IMR-90 (cell line): ENCODE measurements at regions not wholly inside any gene's neighbourhood (a gene's known extent, or its start where the extent isn't known, plus 50 kb on each side); places are given as distances from the start of the nearest gene placed in this dataset.

Experiments
- ATAC-seq: fragments of 200-7000 bp; cut with Tn5 transposase; 2 replicates; pipeline ENCODE4 v1.9.1; 2020; ENCODE audit warnings: low read depth, mild to moderate bottlenecking, moderate library complexity
- BruUV-seq: library from RNA; stranded (reverse); fragments of 400-500 nt; replicated peaks from 2 replicates; lab custom pipeline; 2021; lab: Mats Ljungman, UMichigan
- CTCF ChIA-PET: fragments of 300-600 bp; formaldehyde crosslinking; extraction: SDS; loops from one replicate; lab custom pipeline; 2021; ENCODE audit warnings: antibody characterized with exemption; lab: Yijun Ruan, JAX
- POLR2A ChIA-PET: fragments of 300-600 bp; sonication (Branson Sonifier 250); formaldehyde crosslinking; loops from one replicate; lab custom pipeline; 2022; ENCODE audit warnings: antibody characterized with exemption; ENCODE audit not compliant: unreplicated experiment; lab: Charles Lee
- DNase-seq: peaks from one replicate; pipeline ENCODE4 v3.0.0; 2013
- H2AFZ ChIP-seq: replicated peaks from 2 replicates; pipeline ENCODE3; 2013; ENCODE audit warnings: low read length, mild to moderate bottlenecking; ENCODE audit not compliant: poor library complexity
- H2AK5ac ChIP-seq: 2 replicates; pipeline ENCODE4 v1.6.1; 2013; ENCODE audit warnings: low read depth, low read length, inconsistent platforms
- H2AK9ac ChIP-seq: replicated peaks from 2 replicates; pipeline ENCODE3; 2013; ENCODE audit warnings: mild to moderate bottlenecking, low read depth, low read length, moderate library complexity; ENCODE audit not compliant: poor library complexity
- H2BK120ac ChIP-seq: 2 replicates; pipeline ENCODE4 v1.6.1; 2013; ENCODE audit warnings: low read depth, low read length, inconsistent platforms
- H2BK15ac ChIP-seq: 3 replicates; pipeline ENCODE4 v1.6.1; 2013; ENCODE audit warnings: low read depth, low read length, inconsistent platforms
- H2BK20ac ChIP-seq: 2 replicates; pipeline ENCODE4 v1.6.1; 2013; ENCODE audit warnings: low read depth, mild to moderate bottlenecking, inconsistent platforms, low read length, moderate library complexity
- H2BK5ac ChIP-seq: 2 replicates; pipeline ENCODE4 v1.6.1; 2013; ENCODE audit warnings: mild to moderate bottlenecking, low read depth, low read length, inconsistent platforms; ENCODE audit not compliant: poor library complexity, severe bottlenecking
- H3K14ac ChIP-seq: replicated peaks from 2 replicates; pipeline ENCODE4 v1.6.1; 2013; ENCODE audit warnings: low read depth, low read length, inconsistent platforms
- H3K18ac ChIP-seq: 2 replicates; pipeline ENCODE4 v1.6.1; 2013; ENCODE audit warnings: low read depth, low read length, control low read depth
- H3K23ac ChIP-seq: 2 replicates; pipeline ENCODE4 v1.6.1; 2013; ENCODE audit warnings: low read depth, low read length, inconsistent platforms
- H3K27ac ChIP-seq: 2 replicates; pipeline ENCODE4 v1.5.1; 2013; ENCODE audit warnings: mild to moderate bottlenecking, control low read depth, low read length; ENCODE audit not compliant: insufficient read depth
- H3K27me3 ChIP-seq: 2 replicates; pipeline ENCODE4 v1.6.1; 2013; ENCODE audit warnings: low read length; ENCODE audit not compliant: control insufficient read depth, insufficient read depth
- H3K36me3 ChIP-seq: 2 replicates; pipeline ENCODE4 v1.6.1; 2013; ENCODE audit warnings: low read length, mixed read lengths; ENCODE audit not compliant: control insufficient read depth, insufficient read depth
- H3K4ac ChIP-seq: 2 replicates; pipeline ENCODE4 v1.6.1; 2013; ENCODE audit warnings: low read depth, low read length, inconsistent platforms
- H3K4me1 ChIP-seq: 2 replicates; pipeline ENCODE4 v1.6.1; 2013; ENCODE audit warnings: low read length, mixed read lengths; ENCODE audit not compliant: control insufficient read depth, insufficient read depth
- H3K4me2 ChIP-seq: 2 replicates; pipeline ENCODE4 v1.6.1; 2013; ENCODE audit warnings: low read depth, mild to moderate bottlenecking, control low read depth, low read length, moderate library complexity
- H3K4me3 ChIP-seq: 2 replicates; pipeline ENCODE4 v1.5.1; 2013; ENCODE audit warnings: low read depth, mild to moderate bottlenecking, control low read depth, low read length, moderate library complexity; ENCODE audit not compliant: insufficient read depth
- H3K56ac ChIP-seq: 2 replicates; pipeline ENCODE4 v1.6.1; 2013; ENCODE audit warnings: low read length, inconsistent platforms; ENCODE audit not compliant: insufficient read depth; ENCODE audit errors: extremely low read depth
- H3K79me1 ChIP-seq, 2 experiments: 2 replicates each; pipeline ENCODE4 v1.6.1; 2013; ENCODE audit warnings: low read length in 2 of 2, inconsistent platforms in 1 of 2, low read depth in 1 of 2
- H3K9ac ChIP-seq: 2 replicates; pipeline ENCODE4 v1.6.1; 2013; ENCODE audit warnings: low read depth, low read length, control low read depth
- H3K9me1 ChIP-seq: 2 replicates; pipeline ENCODE4 v1.6.1; 2013; ENCODE audit warnings: low read length, inconsistent platforms; ENCODE audit not compliant: insufficient read depth
- H3K9me3 ChIP-seq: 2 replicates; pipeline ENCODE4 v1.6.1; 2013; ENCODE audit warnings: low read length; ENCODE audit not compliant: control insufficient read depth, insufficient read depth
- H4K20me1 ChIP-seq: 2 replicates; pipeline ENCODE4 v1.6.1; 2013; ENCODE audit warnings: low read length, inconsistent platforms; ENCODE audit not compliant: insufficient read depth
- H4K5ac ChIP-seq: 2 replicates; pipeline ENCODE4 v1.6.1; 2013; ENCODE audit warnings: mild to moderate bottlenecking, low read depth, low read length, control low read depth
- H4K8ac ChIP-seq, 2 experiments: 2 replicates each; pipeline ENCODE4 v1.6.1; 2013; ENCODE audit warnings: low read depth in 2 of 2, low read length in 2 of 2, control low read depth in 1 of 2, inconsistent platforms in 1 of 2
- H4K91ac ChIP-seq: 2 replicates; pipeline ENCODE4 v1.6.1; 2013; ENCODE audit warnings: low read depth, low read length, inconsistent platforms; ENCODE audit not compliant: insufficient read depth
- BHLHE40 ChIP-seq: fragments of 150-350 bp; IDR thresholded peaks from 2 replicates; pipeline ENCODE4 v1.6.1; 2016; ENCODE audit warnings: mild to moderate bottlenecking, low read depth, low read length
- FOS ChIP-seq: fragments of 150-350 bp; IDR thresholded peaks from 2 replicates; pipeline ENCODE4 v1.6.1; 2016; ENCODE audit warnings: low read depth, low read length
- MXI1 ChIP-seq: IDR thresholded peaks from 2 replicates; pipeline ENCODE4 v1.6.1; 2012; ENCODE audit warnings: low read depth, mild to moderate bottlenecking, low read length, moderate library complexity, borderline replicate concordance
- RAD21 ChIP-seq: IDR thresholded peaks from 2 replicates; pipeline ENCODE4 v1.6.1; 2012; ENCODE audit warnings: low read length, improper control_type of control experiment
- RFX5 ChIP-seq: IDR thresholded peaks from 2 replicates; pipeline ENCODE4 v1.8.0; 2012; ENCODE audit warnings: low read depth, mild to moderate bottlenecking, low read length, moderate library complexity
- WGBS, 2 experiments: methylation state at CpG; one replicate each; pipeline versions ENCODE4 v1.1.5 to v1.1.7; 2013; ENCODE audit warnings: missing lambda C conversion rate in 2 of 2; ENCODE audit not compliant: insufficient read length in 1 of 2; ENCODE audit errors: extremely low coverage in 2 of 2; 5-methylcytosine and 5-hydroxymethylcytosine counted together
- dilution Hi-C: fragments of 300-500 bp; cut with HindIII; formaldehyde crosslinking; loops from one replicate; pipeline ENCODE4 v1.14.3; 2018; ENCODE audit warnings: low sequenced_read_pairs; ENCODE audit not compliant: unreplicated experiment
- in situ Hi-C: fragments of 300-500 bp; cut with MboI; formaldehyde crosslinking; loops from 3 replicates; pipeline ENCODE4 v1.14.3; 2019; ENCODE audit warnings: low sequenced_read_pairs, inconsistent platforms, mixed read lengths
- intact Hi-C: fragments of 100-400 bp; cut with micrococcal nuclease; formaldehyde crosslinking; loops from 2 replicates; pipeline ENCODE4 v1.10.0; 2022

GRCh38 chr6:170043150-170043819 lies 247.6 kb downstream of the DLL1 start:
- Histone ChIP-seq H4K20me1 (no peaks in the 10 kb centered on the region), H3K36me3 (no peaks in the 10 kb centered on the region), H4K8ac (no peak overlapping the region), H2BK5ac (no peak overlapping the region), H4K5ac (no peak overlapping the region), H4K91ac (no peak overlapping the region), H2BK15ac (no peak overlapping the region), H3K4ac (no peak overlapping the region), H3K79me1 (no peaks in the 10 kb centered on the region), H2BK20ac (no peak overlapping the region), H3K9ac (no peak overlapping the region), H3K4me2 (no peak overlapping the region), H3K23ac (no peak overlapping the region), H2AK9ac (no peak overlapping the region), H2AFZ (peak overlapping the region; percentile 44), H3K9me1 (no peaks in the 10 kb centered on the region), H3K14ac (no peak overlapping the region), H3K4me1 (no peaks in the 10 kb centered on the region), H3K27ac (no peak overlapping the region), H3K9me3 (peaks cover 49% of the 10 kb centered on the region), H2BK120ac (no peak overlapping the region), H3K18ac (no peak overlapping the region), H2AK5ac (no peak overlapping the region), H3K4me3 (no peak overlapping the region), H3K27me3 (no peaks in the 10 kb centered on the region), H3K56ac (no peak overlapping the region)
- dilution Hi-C loops (no loop called here), in situ Hi-C loops (no loop called here), intact Hi-C loops (no loop called here)
- WGBS, 2 experiments: 11% methylated on average over 1 of the region's 21 CpGs; no CpG with 5 or more reads in 1 of the 2 experiments
- POLR2A ChIA-PET: no interaction called here
- BruUV-seq: no TSS peak
- CTCF ChIA-PET: no interaction called here
- DNase-seq (no peak), ATAC-seq (no peak)
- no peak for TF ChIP-seq RAD21
- TF ChIP-seq BHLHE40: no peak
- no peak for TF ChIP-seq RFX5
- no peak for TF ChIP-seq MXI1
- TF ChIP-seq FOS: no peak
